IMR-90 (cell line): ENCODE measurements at regions not wholly inside any gene's neighbourhood (a gene's known extent, or its start where the extent isn't known, plus 50 kb on each side); places are given as distances from the start of the nearest gene placed in this dataset.

Experiments
- ATAC-seq: fragments of 200-7000 bp; cut with Tn5 transposase; 2 replicates; pipeline ENCODE4 v1.9.1; 2020; ENCODE audit warnings: low read depth, mild to moderate bottlenecking, moderate library complexity
- BruUV-seq: library from RNA; stranded (reverse); fragments of 400-500 nt; replicated peaks from 2 replicates; lab custom pipeline; 2021; lab: Mats Ljungman, UMichigan
- CTCF ChIA-PET: fragments of 300-600 bp; formaldehyde crosslinking; extraction: SDS; loops from one replicate; lab custom pipeline; 2021; ENCODE audit warnings: antibody characterized with exemption; lab: Yijun Ruan, JAX
- POLR2A ChIA-PET: fragments of 300-600 bp; sonication (Branson Sonifier 250); formaldehyde crosslinking; loops from one replicate; lab custom pipeline; 2022; ENCODE audit warnings: antibody characterized with exemption; ENCODE audit not compliant: unreplicated experiment; lab: Charles Lee
- DNase-seq: peaks from one replicate; pipeline ENCODE4 v3.0.0; 2013
- H2AFZ ChIP-seq: replicated peaks from 2 replicates; pipeline ENCODE3; 2013; ENCODE audit warnings: low read length, mild to moderate bottlenecking; ENCODE audit not compliant: poor library complexity
- H2AK5ac ChIP-seq: 2 replicates; pipeline ENCODE4 v1.6.1; 2013; ENCODE audit warnings: low read depth, low read length, inconsistent platforms
- H2AK9ac ChIP-seq: replicated peaks from 2 replicates; pipeline ENCODE3; 2013; ENCODE audit warnings: mild to moderate bottlenecking, low read depth, low read length, moderate library complexity; ENCODE audit not compliant: poor library complexity
- H2BK120ac ChIP-seq: 2 replicates; pipeline ENCODE4 v1.6.1; 2013; ENCODE audit warnings: low read depth, low read length, inconsistent platforms
- H2BK15ac ChIP-seq: 3 replicates; pipeline ENCODE4 v1.6.1; 2013; ENCODE audit warnings: low read depth, low read length, inconsistent platforms
- H2BK20ac ChIP-seq: 2 replicates; pipeline ENCODE4 v1.6.1; 2013; ENCODE audit warnings: low read depth, mild to moderate bottlenecking, inconsistent platforms, low read length, moderate library complexity
- H2BK5ac ChIP-seq: 2 replicates; pipeline ENCODE4 v1.6.1; 2013; ENCODE audit warnings: mild to moderate bottlenecking, low read depth, low read length, inconsistent platforms; ENCODE audit not compliant: poor library complexity, severe bottlenecking
- H3K14ac ChIP-seq: replicated peaks from 2 replicates; pipeline ENCODE4 v1.6.1; 2013; ENCODE audit warnings: low read depth, low read length, inconsistent platforms
- H3K18ac ChIP-seq: 2 replicates; pipeline ENCODE4 v1.6.1; 2013; ENCODE audit warnings: low read depth, low read length, control low read depth
- H3K23ac ChIP-seq: 2 replicates; pipeline ENCODE4 v1.6.1; 2013; ENCODE audit warnings: low read depth, low read length, inconsistent platforms
- H3K27ac ChIP-seq: 2 replicates; pipeline ENCODE4 v1.5.1; 2013; ENCODE audit warnings: mild to moderate bottlenecking, control low read depth, low read length; ENCODE audit not compliant: insufficient read depth
- H3K27me3 ChIP-seq: 2 replicates; pipeline ENCODE4 v1.6.1; 2013; ENCODE audit warnings: low read length; ENCODE audit not compliant: control insufficient read depth, insufficient read depth
- H3K36me3 ChIP-seq: 2 replicates; pipeline ENCODE4 v1.6.1; 2013; ENCODE audit warnings: low read length, mixed read lengths; ENCODE audit not compliant: control insufficient read depth, insufficient read depth
- H3K4ac ChIP-seq: 2 replicates; pipeline ENCODE4 v1.6.1; 2013; ENCODE audit warnings: low read depth, low read length, inconsistent platforms
- H3K4me1 ChIP-seq: 2 replicates; pipeline ENCODE4 v1.6.1; 2013; ENCODE audit warnings: low read length, mixed read lengths; ENCODE audit not compliant: control insufficient read depth, insufficient read depth
- H3K4me2 ChIP-seq: 2 replicates; pipeline ENCODE4 v1.6.1; 2013; ENCODE audit warnings: low read depth, mild to moderate bottlenecking, control low read depth, low read length, moderate library complexity
- H3K4me3 ChIP-seq: 2 replicates; pipeline ENCODE4 v1.5.1; 2013; ENCODE audit warnings: low read depth, mild to moderate bottlenecking, control low read depth, low read length, moderate library complexity; ENCODE audit not compliant: insufficient read depth
- H3K56ac ChIP-seq: 2 replicates; pipeline ENCODE4 v1.6.1; 2013; ENCODE audit warnings: low read length, inconsistent platforms; ENCODE audit not compliant: insufficient read depth; ENCODE audit errors: extremely low read depth
- H3K79me1 ChIP-seq, 2 experiments: 2 replicates each; pipeline ENCODE4 v1.6.1; 2013; ENCODE audit warnings: low read length in 2 of 2, inconsistent platforms in 1 of 2, low read depth in 1 of 2
- H3K9ac ChIP-seq: 2 replicates; pipeline ENCODE4 v1.6.1; 2013; ENCODE audit warnings: low read depth, low read length, control low read depth
- H3K9me1 ChIP-seq: 2 replicates; pipeline ENCODE4 v1.6.1; 2013; ENCODE audit warnings: low read length, inconsistent platforms; ENCODE audit not compliant: insufficient read depth
- H3K9me3 ChIP-seq: 2 replicates; pipeline ENCODE4 v1.6.1; 2013; ENCODE audit warnings: low read length; ENCODE audit not compliant: control insufficient read depth, insufficient read depth
- H4K20me1 ChIP-seq: 2 replicates; pipeline ENCODE4 v1.6.1; 2013; ENCODE audit warnings: low read length, inconsistent platforms; ENCODE audit not compliant: insufficient read depth
- H4K5ac ChIP-seq: 2 replicates; pipeline ENCODE4 v1.6.1; 2013; ENCODE audit warnings: mild to moderate bottlenecking, low read depth, low read length, control low read depth
- H4K8ac ChIP-seq, 2 experiments: 2 replicates each; pipeline ENCODE4 v1.6.1; 2013; ENCODE audit warnings: low read depth in 2 of 2, low read length in 2 of 2, control low read depth in 1 of 2, inconsistent platforms in 1 of 2
- H4K91ac ChIP-seq: 2 replicates; pipeline ENCODE4 v1.6.1; 2013; ENCODE audit warnings: low read depth, low read length, inconsistent platforms; ENCODE audit not compliant: insufficient read depth
- RCOR1 ChIP-seq: IDR thresholded peaks from 2 replicates; pipeline ENCODE4 v1.6.1; 2012; ENCODE audit warnings: mild to moderate bottlenecking, low read length, improper control_type of control experiment; ENCODE audit not compliant: insufficient replicate concordance
- WGBS, 2 experiments: methylation state at CpG; one replicate each; pipeline versions ENCODE4 v1.1.5 to v1.1.7; 2013; ENCODE audit warnings: missing lambda C conversion rate in 2 of 2; ENCODE audit not compliant: insufficient read length in 1 of 2; ENCODE audit errors: extremely low coverage in 2 of 2; 5-methylcytosine and 5-hydroxymethylcytosine counted together
- dilution Hi-C: fragments of 300-500 bp; cut with HindIII; formaldehyde crosslinking; loops from one replicate; pipeline ENCODE4 v1.14.3; 2018; ENCODE audit warnings: low sequenced_read_pairs; ENCODE audit not compliant: unreplicated experiment
- in situ Hi-C: fragments of 300-500 bp; cut with MboI; formaldehyde crosslinking; loops from 3 replicates; pipeline ENCODE4 v1.14.3; 2019; ENCODE audit warnings: low sequenced_read_pairs, inconsistent platforms, mixed read lengths
- intact Hi-C: fragments of 100-400 bp; cut with micrococcal nuclease; formaldehyde crosslinking; loops from 2 replicates; pipeline ENCODE4 v1.10.0; 2022
- TF ChIP-seq, protein P1 (sequence below): conservative IDR thresholded peaks from 2 replicates; pipeline ENCODE4 v1.5.1; 2012; ENCODE audit warnings: mild to moderate bottlenecking, low read depth, low read length, improper control_type of control experiment

DNA sequence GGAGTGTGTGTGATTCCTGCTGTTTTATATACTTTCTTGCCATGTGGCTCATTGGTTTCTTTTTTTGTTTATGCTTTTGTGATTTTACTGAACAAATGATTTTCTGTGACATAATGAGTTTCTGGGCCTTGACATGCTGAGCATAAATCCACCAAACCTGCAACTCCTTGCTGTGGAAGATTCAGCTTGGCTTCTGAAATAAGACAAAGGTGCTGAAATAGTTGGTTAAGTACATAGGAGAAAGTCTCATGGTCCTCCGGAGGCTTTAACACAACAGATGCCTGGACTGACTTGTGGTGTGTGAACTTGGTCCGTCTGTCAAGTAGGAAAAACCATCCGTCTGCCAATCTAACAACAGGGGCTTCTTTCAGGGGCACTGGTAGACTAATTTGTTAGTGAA, 315.3 kb upstream of the CXCR4 start:
- Histone ChIP-seq H2BK20ac (no peak overlapping the region), H3K9me3 (no peaks in the 10 kb centered on the region), H2BK120ac (no peak overlapping the region), H3K23ac (no peak overlapping the region), H2AK5ac (no peak overlapping the region), H3K56ac (no peak overlapping the region), H2BK5ac (no peak overlapping the region), H3K36me3 (no peaks in the 10 kb centered on the region), H2BK15ac (no peak overlapping the region), H3K79me1 (no peaks in the 10 kb centered on the region), H3K4me2 (no peak overlapping the region), H3K14ac (no peak overlapping the region), H3K9ac (no peak overlapping the region), H3K4me3 (no peak overlapping the region), H4K5ac (no peak overlapping the region), H3K18ac (no peak overlapping the region), H2AK9ac (no peak overlapping the region), H2AFZ (no peak overlapping the region), H4K20me1 (no peaks in the 10 kb centered on the region), H3K4me1 (no peaks in the 10 kb centered on the region), H3K27me3 (no peaks in the 10 kb centered on the region), H3K4ac (no peak overlapping the region), H3K27ac (no peak overlapping the region), H4K91ac (no peak overlapping the region), H4K8ac (no peak overlapping the region), H3K9me1 (no peaks in the 10 kb centered on the region)
- CTCF ChIA-PET: no interaction called here
- POLR2A ChIA-PET: no interaction called here
- in situ Hi-C loops: no loop called here
- ATAC-seq (no peak), DNase-seq (no peak)
- TF ChIP-seq, protein P1, sequence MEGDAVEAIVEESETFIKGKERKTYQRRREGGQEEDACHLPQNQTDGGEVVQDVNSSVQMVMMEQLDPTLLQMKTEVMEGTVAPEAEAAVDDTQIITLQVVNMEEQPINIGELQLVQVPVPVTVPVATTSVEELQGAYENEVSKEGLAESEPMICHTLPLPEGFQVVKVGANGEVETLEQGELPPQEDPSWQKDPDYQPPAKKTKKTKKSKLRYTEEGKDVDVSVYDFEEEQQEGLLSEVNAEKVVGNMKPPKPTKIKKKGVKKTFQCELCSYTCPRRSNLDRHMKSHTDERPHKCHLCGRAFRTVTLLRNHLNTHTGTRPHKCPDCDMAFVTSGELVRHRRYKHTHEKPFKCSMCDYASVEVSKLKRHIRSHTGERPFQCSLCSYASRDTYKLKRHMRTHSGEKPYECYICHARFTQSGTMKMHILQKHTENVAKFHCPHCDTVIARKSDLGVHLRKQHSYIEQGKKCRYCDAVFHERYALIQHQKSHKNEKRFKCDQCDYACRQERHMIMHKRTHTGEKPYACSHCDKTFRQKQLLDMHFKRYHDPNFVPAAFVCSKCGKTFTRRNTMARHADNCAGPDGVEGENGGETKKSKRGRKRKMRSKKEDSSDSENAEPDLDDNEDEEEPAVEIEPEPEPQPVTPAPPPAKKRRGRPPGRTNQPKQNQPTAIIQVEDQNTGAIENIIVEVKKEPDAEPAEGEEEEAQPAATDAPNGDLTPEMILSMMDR: no peak
- TF ChIP-seq RCOR1: no peak
- BruUV-seq: no TSS peak
- dilution Hi-C loops: no loop called here
- intact Hi-C loops: no loop called here
- WGBS, 2 experiments: no CpG with 5 or more reads among the region's 3 CpGs
